ENCODE measurements at regions not wholly inside any gene's neighbourhood (a gene's known extent, or its start where the extent isn't known, plus 50 kb on each side); places are given as distances from the start of the nearest gene placed in this dataset.

- TF ChIP-seq, protein P1, sequence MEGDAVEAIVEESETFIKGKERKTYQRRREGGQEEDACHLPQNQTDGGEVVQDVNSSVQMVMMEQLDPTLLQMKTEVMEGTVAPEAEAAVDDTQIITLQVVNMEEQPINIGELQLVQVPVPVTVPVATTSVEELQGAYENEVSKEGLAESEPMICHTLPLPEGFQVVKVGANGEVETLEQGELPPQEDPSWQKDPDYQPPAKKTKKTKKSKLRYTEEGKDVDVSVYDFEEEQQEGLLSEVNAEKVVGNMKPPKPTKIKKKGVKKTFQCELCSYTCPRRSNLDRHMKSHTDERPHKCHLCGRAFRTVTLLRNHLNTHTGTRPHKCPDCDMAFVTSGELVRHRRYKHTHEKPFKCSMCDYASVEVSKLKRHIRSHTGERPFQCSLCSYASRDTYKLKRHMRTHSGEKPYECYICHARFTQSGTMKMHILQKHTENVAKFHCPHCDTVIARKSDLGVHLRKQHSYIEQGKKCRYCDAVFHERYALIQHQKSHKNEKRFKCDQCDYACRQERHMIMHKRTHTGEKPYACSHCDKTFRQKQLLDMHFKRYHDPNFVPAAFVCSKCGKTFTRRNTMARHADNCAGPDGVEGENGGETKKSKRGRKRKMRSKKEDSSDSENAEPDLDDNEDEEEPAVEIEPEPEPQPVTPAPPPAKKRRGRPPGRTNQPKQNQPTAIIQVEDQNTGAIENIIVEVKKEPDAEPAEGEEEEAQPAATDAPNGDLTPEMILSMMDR (IDR thresholded peaks at IDR 0.05), result no peak
- no peak for TF ChIP-seq POLR2AphosphoS5 (IDR thresholded peaks at IDR 0.05)
These were observed 604.7 kb upstream of the SOX9 start for GRCh38 chr17:71516149-71516548.
